Erythroblast (primary cell): ENCODE measurements at regions not wholly inside any gene's neighbourhood (a gene's known extent, or its start where the extent isn't known, plus 50 kb on each side); places are given as distances from the start of the nearest gene placed in this dataset.

Source experiments
- DNase-seq, 2 experiments: peaks; one replicate each; lab custom pipeline; 2025; lab: John Stamatoyannopoulos, UW
- GATA1 ChIP-seq: IDR thresholded peaks from 2 replicates; pipeline ENCODE4 v1.6.1; 2011; ENCODE audit warnings: low read depth, mild to moderate bottlenecking, control low read depth, low read length, moderate library complexity
- POLR2A ChIP-seq: IDR thresholded peaks from 2 replicates; pipeline ENCODE4 v1.6.1; 2011; ENCODE audit warnings: mild to moderate bottlenecking, low read length

DNA sequence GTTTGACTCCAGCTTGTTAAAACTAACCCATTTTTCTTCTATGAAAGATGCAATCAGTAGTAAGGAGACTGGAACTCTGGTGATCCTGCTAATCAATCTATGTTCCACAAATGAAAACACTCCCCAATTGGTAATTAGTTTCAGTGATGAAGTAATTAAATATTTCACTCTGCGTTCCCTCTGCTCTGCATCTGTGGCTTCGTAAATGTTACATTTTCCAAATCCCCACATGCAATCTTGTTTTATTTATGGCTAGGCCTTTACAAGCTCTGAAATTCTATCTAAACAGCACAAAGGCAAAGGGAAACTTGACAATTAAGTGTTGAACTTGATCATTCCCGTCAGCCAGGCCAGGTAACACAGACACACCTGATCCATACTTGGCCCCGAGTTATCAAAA, 231.4 kb upstream of the OSR1 start:
- TF ChIP-seq GATA1 (no peak), POLR2A (no peak)
- no peak for DNase-seq

DNA sequence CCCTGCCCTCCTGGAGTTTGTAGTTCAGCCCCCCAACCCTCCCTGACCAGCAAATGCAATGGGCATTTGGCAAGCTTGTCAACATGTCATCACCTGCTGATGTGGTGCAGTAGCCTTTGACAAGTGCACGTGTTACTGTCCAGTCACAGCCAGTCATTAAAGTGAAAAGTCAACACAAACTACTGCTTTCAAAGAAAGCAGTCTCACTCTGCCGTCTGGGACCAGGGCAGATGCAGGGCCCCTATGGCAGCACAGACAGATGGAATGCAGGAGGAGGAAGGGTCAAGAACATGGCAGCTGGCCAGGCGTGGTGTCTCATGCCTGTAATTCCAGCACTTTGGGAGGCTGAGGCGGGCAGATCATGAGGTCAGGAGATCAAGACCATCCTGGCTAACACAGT, 222.4 kb upstream of the OSR1 start:
- DNase-seq, result no peak
- no peak for TF ChIP-seq POLR2A
- no peak for TF ChIP-seq GATA1

DNA sequence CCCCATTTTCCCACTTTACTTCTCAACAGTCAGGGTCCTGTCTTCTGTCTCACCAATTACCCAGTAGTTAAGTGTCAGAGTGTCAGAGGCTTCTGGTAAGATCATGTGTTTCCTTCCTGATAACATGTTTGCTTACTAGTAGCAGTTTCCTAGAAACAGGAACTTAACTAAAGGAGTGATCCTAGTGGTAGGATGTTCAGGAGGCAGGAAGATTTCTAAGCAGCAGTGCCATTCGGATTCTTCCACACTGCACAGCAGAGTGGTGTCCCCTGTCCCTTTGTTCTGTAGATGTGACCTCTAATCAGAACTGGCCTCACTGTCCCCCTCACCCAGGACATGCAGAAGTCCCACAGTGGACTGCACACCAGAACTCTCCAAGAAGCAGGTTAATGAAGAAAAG, 221.8 kb upstream of the OSR1 start:
- TF ChIP-seq GATA1 (no peak), POLR2A (no peak)
- no peak for DNase-seq

DNA sequence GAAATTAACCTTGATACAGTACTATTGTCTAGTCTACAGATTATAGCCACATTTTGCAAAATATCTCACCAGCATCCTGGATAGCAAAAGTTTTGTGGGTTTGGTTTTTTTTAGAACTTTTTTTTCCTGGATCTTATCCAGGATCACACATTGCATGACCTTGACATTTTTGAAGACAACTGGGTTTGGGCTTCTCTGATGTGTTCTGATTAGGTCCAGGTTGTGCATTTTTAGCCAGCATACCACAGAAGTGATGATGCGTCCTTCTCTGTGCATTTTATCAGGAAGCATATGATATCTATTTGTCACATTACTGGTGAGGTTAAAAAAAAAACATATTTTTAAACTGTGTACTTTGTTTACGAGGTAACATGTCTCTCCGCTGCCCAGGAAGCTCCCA, 221.0 kb upstream of the OSR1 start:
- DNase-seq, result no peak
- TF ChIP-seq POLR2A (no peak), GATA1 (no peak)

DNA sequence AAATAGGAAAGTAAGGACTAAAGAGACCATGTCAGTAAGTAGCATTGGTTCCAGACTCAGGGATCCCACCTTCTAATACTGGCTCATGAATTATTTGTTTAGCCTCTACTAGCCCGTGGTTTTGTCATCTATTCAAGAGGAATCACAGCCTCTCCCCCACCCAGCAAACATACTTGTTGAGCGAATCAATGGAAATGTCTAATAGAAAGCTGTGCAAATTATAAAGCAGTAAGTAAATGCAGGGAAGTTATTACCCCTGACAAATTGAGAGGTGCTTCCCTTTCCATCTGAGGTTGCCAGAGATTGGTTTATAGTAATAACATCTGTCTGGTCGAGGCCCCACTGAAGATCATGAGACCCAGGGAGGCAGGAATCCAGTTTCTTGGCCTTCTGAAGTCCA, 219.3 kb upstream of the OSR1 start:
- TF ChIP-seq GATA1 (no peak), POLR2A (no peak)
- no peak for DNase-seq

DNA sequence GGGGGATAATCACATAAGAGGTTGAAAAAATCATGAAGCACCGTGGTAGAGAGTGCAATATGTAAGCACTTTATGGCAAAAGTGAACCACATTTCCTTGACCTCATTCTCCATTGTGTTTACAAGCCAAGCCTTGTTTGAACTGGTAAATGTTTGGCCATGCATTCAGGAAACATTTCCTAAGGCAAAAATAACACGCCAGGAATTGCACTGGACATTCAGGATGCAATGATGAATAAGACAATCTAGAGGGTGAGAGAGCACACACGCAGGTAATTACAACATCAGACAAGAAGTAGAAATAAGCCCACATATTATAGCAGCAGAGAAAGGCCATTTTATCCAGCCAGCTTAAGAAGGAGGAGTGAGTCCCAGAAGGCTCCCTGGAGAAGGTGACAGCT, 218.0 kb upstream of the OSR1 start:
- no peak for DNase-seq
- TF ChIP-seq GATA1 (no peak), POLR2A (no peak)

DNA sequence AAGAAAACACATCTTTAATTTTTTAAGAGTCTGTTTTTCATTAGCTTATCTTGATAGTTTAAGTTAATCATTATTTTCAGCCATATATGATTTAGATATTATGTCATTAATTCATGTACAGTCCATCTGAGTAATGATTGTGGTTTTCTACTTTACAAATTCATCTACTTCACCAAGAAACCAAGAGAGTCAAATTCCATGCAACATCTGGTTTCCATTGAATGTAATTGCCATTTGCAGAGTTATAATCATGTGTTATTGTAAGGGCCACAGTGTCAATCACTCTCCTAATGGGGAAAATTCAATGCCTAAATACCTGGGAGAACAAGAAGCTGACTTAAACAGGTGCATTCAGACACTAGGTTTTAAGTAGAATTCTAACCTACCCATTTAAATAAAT, 217.2 kb upstream of the OSR1 start:
- TF ChIP-seq GATA1 (no peak), POLR2A (no peak)
- DNase-seq, result no peak

DNA sequence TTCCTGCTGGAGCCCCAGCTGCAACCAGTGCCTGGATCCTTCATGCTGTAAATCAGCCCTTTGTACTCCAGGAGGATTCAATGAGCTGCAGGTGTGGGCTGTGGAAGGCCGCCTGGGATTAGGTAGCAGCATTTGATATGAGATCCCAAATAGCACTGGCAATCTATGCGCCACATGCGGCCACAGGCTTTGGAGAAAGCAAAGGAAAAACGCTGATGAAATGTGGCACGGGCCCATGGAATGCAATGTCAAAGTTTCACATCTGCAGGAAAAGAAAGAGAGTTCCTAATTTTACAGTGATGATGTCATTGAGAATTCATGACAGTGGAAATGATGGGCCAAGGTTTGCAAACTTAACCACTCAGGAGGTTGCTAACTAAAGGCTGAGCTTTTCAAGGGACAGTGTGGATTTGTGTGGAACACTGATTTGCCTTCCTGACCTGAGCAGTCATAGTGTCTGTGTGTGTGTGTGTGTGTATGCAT, 216.4 kb upstream of the OSR1 start:
- DNase-seq, result no peak
- TF ChIP-seq POLR2A (no peak), GATA1 (no peak)

DNA sequence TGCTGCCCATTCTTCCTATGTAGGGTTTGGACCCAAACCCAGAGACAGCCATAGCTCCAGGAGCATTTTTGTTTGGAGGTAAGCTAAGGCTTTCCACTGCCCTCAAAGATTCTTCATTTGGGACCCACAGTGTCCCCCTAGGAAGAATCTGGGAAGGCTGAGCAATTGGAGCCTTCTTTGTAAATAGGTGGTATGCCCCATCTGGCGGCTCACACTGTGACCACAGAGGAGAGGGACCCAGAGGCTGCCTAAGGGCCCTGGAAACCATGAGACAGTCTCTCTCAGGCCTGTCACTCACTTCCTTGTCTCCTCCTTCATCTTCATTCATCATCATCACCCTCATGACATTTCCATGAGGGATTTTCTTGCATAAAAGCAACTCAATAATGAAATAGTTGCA, 215.4 kb upstream of the OSR1 start:
- DNase-seq, result no peak
- TF ChIP-seq POLR2A (no peak), GATA1 (no peak)

DNA sequence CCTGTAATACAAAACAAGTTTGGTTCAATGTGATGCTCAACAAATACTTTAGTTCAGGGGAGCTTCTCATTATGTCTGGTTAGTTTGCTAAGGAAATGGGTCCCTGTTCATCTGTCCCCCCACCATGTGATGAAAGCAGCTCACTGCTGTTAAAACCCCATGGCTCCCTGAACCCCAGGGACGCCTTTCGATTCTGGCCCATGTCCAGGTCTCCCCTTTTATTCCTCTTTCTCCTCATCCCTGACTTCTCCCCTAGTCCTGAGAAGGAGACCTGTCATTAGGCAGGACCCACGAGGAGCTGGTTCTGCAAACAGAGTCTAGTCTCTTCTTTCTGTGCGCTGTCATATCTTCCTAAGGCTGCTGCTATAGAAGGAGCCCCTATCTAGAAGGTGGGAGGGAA, 213.3 kb upstream of the OSR1 start:
- no peak for DNase-seq
- TF ChIP-seq POLR2A, result no peak
- TF ChIP-seq GATA1, result no peak

DNA sequence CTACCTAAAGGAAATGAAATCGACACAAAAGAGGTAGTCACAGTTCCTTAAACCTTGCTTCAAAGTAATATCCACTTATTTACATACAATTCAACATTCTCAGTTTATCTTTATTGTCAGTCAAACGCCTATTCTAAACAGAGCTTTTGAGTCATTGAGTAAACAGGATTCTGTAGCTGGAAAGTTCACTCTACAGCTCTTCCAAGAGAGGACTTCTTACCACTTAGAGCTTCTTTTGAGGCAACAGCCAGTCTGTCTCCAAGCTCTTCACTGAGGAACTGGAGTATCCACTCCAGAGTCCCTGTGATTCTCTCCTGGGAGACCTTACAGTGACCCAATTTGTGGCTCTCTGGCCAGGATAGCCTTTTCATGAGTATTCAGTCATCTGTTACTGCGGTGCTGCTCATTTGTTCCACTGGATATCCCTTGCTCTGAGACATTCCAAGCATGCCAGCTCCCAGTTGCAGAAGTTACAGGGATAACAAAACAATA, 210.9 kb upstream of the OSR1 start:
- no peak for DNase-seq
- TF ChIP-seq POLR2A (no peak), GATA1 (no peak)

DNA sequence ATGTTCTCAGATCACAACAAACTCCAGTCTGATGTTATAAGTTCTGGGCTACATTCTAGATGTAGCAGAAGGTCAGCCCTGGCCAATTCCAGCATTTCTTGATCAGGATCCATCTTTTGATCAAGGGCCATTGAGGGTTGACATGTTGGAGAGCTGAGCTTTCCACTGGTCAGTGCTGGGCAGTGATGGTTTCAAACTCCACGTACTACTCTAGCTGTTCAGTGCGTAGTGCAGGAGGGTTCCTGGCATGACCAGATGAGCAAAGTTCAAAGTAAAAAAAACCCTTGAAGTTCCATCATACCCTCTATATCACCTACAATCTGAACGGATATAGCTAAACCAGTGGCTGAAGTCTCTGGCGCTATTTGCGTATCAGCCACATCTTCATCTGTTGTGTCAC, 210.4 kb upstream of the OSR1 start:
- no peak for TF ChIP-seq POLR2A
- no peak for TF ChIP-seq GATA1
- no peak for DNase-seq

DNA sequence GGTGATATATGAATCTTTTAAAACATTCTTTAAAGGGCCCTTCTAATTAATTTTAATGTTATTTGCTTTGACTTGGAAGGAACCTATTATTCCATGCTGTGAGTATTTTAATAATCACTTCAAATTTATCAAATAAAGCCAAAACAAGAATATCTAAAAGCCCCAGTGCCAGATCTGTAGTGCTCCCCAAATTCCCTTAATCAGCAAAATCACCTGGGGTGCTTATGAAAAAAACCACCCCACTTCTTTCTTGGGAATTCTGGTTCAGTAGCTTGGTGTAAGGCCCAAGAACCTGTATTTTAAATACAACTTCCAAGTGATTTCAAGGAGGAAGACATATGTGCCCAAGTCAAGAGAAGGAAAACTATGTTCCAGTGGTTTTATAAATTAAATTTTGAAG, 202.4 kb upstream of the OSR1 start:
- no peak for DNase-seq
- TF ChIP-seq GATA1 (no peak), POLR2A (no peak)

DNA sequence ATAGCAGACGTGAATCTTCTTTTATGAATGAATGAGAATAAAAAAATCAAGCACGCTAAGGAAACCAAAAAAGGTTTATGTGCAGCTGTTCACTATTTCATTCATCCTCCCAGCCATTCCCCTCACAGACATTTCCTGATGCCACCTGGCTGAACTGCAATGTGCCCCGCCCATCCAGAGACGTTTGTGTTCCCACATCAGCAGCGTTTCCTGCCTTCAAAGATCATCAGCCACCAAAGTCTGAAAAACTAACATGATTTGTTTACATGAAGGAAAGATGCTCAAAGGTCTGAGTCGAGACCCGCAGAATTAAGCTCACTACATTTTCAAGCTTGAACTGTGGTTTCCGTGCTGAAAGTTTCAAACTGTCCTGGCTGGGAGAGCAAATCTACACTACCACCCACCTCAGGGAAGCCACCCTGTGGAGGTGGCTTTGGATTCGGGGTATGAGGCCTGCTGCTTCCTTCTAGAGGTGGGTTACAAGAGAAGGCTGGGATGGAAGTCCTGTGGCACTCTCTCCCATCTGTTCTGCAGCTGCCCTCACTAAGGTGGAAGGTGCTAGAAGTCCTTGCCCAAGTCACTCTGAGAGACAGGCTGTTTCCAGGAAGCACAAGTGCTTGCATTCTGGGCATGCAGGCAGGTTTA, 201.3 kb upstream of the OSR1 start:
- no peak for TF ChIP-seq POLR2A
- TF ChIP-seq GATA1, result no peak

DNA sequence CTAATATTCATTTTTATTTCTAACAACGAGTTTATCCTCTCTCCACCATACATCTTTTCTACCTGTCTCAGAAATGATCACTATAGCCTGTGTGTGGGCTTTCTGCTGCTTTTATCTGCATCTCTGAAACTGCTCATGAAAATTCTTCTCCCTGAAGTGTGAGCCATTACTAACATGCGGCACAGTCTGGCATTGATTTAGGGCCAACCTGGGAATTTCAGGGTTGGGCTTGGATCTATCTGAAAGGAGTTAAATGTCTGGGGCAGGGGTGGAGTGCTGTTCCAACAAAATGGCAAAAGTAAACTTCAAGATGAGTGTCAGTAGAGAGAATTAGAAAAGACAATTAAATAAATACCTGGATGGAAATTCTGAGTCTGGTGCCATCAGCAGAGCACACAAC, 198.2 kb upstream of the OSR1 start:
- DNase-seq, result no peak
- TF ChIP-seq GATA1, result no peak
- TF ChIP-seq POLR2A, result no peak

More for the DNA sequence above, 201.3 kb upstream of the OSR1 start:
- no peak for DNase-seq
